ENCODE measurements at regions not wholly inside any gene's neighbourhood (a gene's known extent, or its start where the extent isn't known, plus 50 kb on each side); places are given as distances from the start of the nearest gene placed in this dataset.

GRCh38 chr15:91538782-91539181 lies 314.7 kb upstream of the SLCO3A1 start:
- no peak for TF ChIP-seq FOXM1 (IDR thresholded peaks at IDR 0.05; ENCODE audit: borderline replicate concordance, low read depth)
- no peak for TF ChIP-seq CEBPB (IDR thresholded peaks at IDR 0.05)
- no peak for TF ChIP-seq EP300 (IDR thresholded peaks at IDR 0.05; ENCODE audit: borderline replicate concordance)
- no peak for TF ChIP-seq RAD21 (IDR thresholded peaks at IDR 0.05; ENCODE audit: low read depth)
- no peak for TF ChIP-seq TEAD4 (IDR thresholded peaks at IDR 0.05)
- TF ChIP-seq REST (IDR thresholded peaks at IDR 0.05; ENCODE audit: low read depth) = no peak
- no peak for TF ChIP-seq ZBTB7A (IDR thresholded peaks at IDR 0.05; ENCODE audit: low read depth)
